GM20000 (cell line): ENCODE measurements at regions not wholly inside any gene's neighbourhood (a gene's known extent, or its start where the extent isn't known, plus 50 kb on each side); places are given as distances from the start of the nearest gene placed in this dataset.

Experiments used
- DNase-seq: peaks from one replicate; pipeline ENCODE4 v3.0.0; 2012; ENCODE audit warnings: low spot score
- CTCF ChIP-seq: IDR thresholded peaks from 2 replicates; pipeline ENCODE4 v1.5.1; 2012; ENCODE audit warnings: mild to moderate bottlenecking, control low read depth; ENCODE audit errors: extremely low read depth, missing control alignments

GRCh38 chr15:39018966-39019365 is 454.4 kb upstream of the RASGRP1 start:
- no peak for TF ChIP-seq CTCF
- no peak for DNase-seq

GRCh38 chr15:39021341-39021740 is 456.7 kb upstream of the RASGRP1 start:
- TF ChIP-seq CTCF: no peak
- no peak for DNase-seq

- TF ChIP-seq CTCF: no peak
- DNase-seq: no peak
Measured at GRCh38 chr15:39022532-39023305, 458.1 kb upstream of the RASGRP1 start.

GRCh38 chr15:39025321-39025720 is 460.7 kb upstream of the RASGRP1 start:
- no peak for DNase-seq
- no peak for TF ChIP-seq CTCF

- TF ChIP-seq CTCF: no peak
Measured at GRCh38 chr15:39025881-39026280, 461.3 kb upstream of the RASGRP1 start.

GRCh38 chr15:39028069-39028468 is 463.5 kb upstream of the RASGRP1 start:
- TF ChIP-seq CTCF: no peak
- no peak for DNase-seq

More at GRCh38 chr15:39025881-39026280, 461.3 kb upstream of the RASGRP1 start:
- no peak for DNase-seq

GRCh38 chr15:39029741-39030140 is 465.1 kb upstream of the RASGRP1 start:
- no peak for DNase-seq
- no peak for TF ChIP-seq CTCF
